GM21619 (cell line): ENCODE measurements at regions not wholly inside any gene's neighbourhood (a gene's known extent, or its start where the extent isn't known, plus 50 kb on each side); places are given as distances from the start of the nearest gene placed in this dataset.
"Not testable (repeated sequence)": the region's sequence is repeated elsewhere in the genome, so short reads cannot be mapped to it uniquely, and the experiment has no call there.

Experiments used
- ATAC-seq: cut with Tn5 transposase; IDR thresholded peaks from one replicate; pipeline ENCODE4 v1.9.1; 2021; ENCODE audit not compliant: unreplicated experiment

DNA sequence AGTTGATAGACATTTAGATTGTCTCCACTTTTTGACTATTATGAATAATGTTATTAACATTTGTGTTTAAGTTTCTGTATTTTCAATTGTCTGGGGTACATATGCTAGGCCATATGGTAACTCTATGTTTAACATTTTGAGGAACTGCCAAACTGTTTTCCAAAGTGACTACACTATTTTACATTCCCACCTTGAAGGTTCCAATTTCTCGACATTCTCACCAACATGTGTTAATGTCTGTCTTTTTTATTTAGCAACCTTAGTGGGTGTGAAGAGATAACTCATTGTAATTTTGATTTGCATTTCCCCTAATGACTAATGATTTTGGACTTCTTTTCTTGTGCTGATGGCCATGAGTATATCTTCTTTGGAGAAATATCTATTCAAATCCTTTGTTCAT is 832.4 kb downstream of the DNAJB9 start:
- no peak for ATAC-seq

DNA sequence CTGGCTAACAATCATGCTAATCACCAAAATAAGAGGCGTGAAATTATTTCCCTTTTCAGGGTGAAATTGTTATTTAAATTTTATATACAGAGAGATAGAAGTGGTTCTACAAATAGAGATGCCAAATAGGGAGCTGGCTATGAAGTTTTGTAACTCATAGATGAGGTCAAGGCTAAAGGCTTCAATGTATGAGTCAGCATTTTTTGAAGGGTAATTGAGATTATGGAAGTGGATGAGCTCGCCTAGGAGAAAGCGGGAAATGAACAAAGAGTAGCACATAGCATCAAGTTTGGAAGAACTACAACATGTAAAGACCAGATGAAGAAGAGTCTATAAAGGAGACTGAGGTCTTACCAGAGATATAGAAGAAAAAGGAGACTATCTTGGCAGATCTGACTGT is 838.1 kb downstream of the DNAJB9 start:
- ATAC-seq, result no peak

DNA sequence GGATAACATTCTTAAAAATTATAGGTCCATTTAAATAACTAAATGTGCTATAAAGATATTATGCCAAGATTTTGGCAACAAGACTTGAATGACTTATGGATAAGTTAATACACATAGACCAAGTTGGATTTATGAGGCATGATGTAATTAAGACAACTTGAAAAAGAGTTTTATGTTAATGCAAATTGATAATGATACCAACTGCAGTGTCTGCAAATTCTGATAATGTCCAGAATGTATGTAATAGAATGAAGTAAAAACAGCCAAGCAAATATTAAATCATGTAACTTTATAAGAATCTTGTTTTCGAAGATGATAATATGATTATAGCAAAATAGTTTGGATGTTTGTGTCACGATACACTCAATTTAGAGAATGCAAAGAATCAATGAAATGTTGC is 868.3 kb downstream of the DNAJB9 start:
- ATAC-seq, result no peak

DNA sequence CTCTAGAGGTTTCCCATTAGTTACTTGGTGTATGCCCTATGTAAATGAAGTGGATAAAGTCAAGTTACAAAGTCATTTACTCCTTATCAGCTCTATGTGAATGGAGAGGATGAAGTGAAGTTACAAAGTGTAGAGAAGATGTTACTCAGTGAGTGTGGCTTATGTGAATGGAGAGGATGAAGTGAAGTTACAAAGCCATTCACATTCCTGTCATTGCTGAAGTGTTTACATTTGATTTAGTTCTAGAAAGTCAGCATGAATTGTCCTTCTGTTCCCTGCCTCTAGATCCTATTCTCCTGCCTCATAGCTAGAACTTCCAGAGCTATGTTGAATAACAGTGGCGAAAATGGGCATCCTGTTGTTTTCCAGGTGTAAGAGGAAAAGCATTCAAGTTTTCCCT is 880.1 kb downstream of the DNAJB9 start:
- no peak for ATAC-seq

DNA sequence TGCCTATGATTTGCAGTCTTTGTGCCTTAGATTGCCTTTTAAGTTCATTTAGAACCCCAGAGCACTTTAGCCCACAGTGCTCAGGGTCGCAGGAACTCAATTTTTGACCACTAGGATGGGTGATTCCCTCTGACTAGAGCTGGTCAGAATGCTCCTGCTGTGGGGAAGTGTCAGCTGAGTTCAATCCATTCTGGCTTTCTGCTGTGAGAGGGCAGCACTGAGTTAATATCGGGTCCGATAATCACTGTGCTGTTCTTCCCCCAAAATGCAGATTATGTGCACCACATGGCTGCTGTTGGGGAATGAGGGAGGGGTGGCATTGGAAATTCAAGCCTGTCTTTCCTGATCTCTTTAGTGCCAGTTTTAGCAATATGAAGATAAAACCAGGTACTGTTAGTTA is 886.4 kb downstream of the DNAJB9 start:
- no peak for ATAC-seq

DNA sequence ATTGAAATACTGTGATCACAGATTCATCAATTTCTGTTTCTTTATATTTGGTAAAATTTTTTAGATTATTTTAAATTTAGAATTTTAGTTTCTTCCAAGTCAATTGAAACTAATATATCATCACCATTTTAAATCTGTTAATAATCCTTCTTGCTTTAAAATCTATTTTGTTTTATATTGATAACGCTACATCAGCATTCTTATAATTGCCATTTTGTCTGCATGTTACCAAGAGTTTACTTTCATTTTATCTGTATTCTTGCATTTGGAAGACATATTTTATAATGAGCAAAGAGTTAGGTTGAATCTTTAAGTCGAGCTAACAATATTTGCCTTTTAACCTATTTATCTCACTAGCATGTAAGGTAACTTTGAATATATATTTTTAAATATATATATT is 890.6 kb downstream of the DNAJB9 start:
- no peak for ATAC-seq

DNA sequence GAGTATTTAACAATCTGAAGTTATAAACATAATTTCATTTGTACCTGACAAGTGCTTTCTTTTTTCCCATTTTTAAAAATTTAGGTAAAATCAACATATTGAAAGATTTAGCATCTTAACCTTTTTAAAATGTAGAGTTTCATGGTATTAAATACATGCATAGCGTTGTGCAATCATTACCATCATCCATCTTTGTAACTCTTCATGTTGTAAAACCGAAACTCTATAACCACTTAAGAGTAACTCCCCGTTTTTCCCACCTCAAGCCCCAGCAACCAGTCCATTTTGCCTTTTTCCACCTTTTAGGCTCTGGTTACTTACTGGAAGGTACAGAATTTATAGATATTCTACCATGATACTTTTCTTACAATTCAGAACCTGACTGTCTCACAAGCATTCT is 892.5 kb downstream of the DNAJB9 start:
- no peak for ATAC-seq

- ATAC-seq, result not testable (repeated sequence)
Measured at GRCh38 chr7:109467729-109468128, 898.1 kb downstream of the DNAJB9 start.

GRCh38 chr7:109473172-109473571 is 903.5 kb downstream of the DNAJB9 start:
- ATAC-seq, result no peak

DNA sequence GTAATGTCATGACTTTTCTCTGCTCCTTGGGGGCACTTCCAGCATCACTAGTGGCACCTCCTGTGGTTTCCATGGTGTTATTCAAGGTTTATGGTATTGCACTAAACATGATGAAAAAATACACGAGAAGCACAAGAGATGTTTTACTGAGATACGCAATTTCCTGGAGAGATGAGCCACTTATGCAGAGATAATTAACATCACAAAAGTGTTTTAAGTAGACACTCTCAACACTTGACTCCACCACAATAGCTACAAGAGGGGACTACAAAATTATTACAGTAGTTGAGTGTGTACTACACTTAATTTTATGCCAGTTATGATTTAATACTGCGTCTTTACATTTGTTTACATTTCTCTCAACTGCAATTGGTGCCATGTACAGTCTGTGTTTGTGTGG is 906.7 kb downstream of the DNAJB9 start:
- no peak for ATAC-seq

DNA sequence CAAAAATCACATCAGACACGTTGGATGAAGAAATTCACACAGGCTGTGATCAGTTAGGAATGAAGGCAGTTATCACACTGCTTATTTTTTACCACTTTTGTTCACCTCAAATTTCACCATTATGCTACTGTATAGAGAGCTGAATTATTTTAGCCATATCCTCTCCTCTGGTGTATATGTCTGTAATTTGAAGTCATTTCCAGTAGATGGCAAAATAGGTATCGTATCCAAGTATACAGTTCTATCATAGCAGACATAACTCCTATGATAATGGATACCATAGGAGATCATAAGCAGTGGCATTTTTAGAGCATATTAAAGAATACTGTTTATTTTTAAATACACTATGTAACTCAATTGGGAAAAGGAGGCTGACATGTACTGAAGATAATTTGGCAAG is 909.7 kb downstream of the DNAJB9 start:
- no peak for ATAC-seq

DNA sequence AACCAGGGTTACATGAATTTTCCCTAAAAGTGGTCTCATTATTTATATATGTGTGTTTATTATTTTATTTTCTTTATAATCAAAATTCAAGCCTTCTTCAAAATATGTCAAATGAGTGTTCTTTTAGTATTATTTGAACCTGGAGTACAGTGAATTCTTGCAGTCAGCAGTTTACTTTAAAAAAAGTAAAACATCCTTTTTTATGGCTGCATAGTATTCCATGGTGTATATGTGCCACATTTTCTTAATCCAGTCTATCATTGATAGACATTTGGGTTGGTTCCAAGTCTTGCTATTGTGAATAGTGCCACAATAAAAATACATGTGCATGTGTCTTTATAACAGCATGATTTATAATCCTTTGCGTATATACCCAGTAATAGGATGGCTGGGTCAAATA is 920.9 kb downstream of the DNAJB9 start:
- not testable (repeated sequence) for ATAC-seq

DNA sequence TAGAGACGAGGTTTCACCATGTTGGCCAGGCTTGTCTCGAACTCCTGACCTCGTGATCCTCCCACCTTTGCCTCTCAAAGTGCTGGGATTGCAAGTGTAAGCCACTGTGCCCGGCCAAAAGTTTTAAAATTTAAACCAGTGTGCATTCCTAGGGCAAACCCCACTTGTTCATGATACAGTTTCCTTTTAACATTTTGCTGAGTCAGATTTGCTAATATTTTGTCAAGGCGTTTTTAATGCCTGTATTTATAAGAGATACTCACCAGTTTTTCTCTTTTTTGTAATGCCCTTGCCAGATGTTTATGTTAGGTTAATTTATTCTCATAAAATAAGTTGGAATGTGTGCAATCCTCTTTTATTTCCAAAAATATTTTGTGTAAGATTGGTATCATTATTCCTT is 927.4 kb downstream of the DNAJB9 start:
- ATAC-seq, result no peak

DNA sequence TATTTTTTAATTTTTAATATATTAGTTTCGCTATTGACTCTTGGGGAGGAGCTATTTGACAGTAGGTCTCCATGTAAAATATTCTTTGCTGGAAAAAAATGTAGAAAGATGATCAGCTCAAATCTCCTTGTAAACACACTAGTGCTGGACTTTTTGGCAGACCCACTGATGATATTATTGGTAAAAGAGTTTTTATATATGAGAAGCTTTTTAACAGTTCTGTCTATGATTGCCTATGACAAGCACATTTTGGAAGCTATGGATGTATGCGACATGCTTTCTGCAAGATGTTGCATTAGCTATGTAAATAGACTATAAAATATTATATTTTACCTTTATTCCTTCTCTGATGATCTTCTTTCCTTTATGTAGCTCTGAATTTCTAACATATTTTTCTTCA is 928.5 kb downstream of the DNAJB9 start:
- ATAC-seq, result no peak

- no peak for ATAC-seq
Measured at GRCh38 chr7:109503421-109503820, 933.7 kb downstream of the DNAJB9 start.

DNA sequence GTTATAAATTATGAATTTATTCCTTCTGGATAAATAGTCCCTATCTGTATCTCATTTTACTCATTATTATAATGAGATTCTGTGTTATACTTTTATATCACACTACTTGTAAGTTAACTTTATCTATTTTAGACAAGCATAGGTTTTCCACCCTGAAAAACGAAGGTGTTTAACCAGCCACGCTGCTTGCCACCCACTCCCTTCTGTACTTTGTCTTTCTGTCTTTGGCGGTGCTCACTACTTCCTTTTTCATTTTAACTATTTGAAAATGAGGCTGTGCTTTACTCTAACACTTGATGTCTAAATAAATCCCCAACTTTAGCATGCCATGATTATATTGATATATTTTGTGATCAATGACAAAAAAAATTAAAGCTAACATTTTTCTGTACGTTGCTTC is 952.9 kb downstream of the DNAJB9 start:
- ATAC-seq, result no peak

GRCh38 chr7:109527833-109528232 is 958.2 kb downstream of the DNAJB9 start:
- no peak for ATAC-seq

GRCh38 chr7:109529712-109530111 is 960.0 kb downstream of the DNAJB9 start:
- no peak for ATAC-seq

DNA sequence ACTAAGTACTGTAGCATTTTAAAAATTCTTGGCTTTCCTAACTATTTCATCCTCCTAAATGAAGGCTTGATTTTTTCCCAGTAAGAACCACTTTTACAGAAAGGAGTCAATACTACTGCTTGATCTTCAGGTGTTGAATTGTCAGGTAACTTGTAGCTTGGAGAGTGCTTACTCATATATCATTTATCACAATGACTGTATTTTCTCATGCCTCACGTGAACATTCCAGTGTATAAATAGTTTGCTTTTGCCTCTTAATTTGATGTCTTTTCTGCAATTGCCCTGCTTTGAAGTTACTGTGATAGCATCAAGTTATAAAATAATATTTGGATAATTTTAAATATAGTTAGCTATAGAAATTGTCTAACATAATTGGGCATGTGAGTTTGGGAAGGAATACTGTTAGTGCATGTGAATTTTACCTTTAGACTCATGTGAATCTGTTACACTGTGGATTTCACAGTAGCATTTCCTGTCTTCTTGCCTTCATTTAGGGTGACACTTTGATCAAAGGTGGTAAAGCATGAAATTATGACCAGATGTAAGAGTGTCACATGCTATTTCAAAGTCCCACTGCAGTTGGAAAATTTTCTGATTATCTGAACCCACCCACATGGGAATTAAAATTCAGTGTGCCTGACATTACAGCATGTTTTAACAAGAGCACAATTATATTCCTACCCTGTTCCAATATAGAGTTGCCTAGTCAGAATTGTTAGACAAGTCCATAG is 962.8 kb downstream of the DNAJB9 start:
- ATAC-seq, result no peak

DNA sequence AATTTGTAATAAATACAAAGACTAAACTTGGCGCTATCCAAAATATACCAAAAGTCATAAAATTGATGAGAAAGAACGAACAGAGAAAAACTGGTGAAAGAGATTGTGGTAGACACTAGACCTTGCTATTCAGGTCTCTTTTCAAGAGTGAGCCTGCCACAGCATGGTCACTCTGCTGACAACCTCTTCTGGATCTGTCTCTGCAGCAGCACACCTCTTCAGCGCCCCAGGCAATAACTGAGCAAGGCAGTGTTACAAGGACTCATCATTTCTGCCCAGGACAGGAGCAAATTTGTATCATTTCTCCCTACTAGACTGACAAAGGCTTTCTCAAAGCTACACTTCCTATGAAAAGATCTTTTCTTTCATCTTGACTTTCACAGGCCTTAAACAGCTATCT is 976.0 kb downstream of the DNAJB9 start:
- ATAC-seq, result no peak

DNA sequence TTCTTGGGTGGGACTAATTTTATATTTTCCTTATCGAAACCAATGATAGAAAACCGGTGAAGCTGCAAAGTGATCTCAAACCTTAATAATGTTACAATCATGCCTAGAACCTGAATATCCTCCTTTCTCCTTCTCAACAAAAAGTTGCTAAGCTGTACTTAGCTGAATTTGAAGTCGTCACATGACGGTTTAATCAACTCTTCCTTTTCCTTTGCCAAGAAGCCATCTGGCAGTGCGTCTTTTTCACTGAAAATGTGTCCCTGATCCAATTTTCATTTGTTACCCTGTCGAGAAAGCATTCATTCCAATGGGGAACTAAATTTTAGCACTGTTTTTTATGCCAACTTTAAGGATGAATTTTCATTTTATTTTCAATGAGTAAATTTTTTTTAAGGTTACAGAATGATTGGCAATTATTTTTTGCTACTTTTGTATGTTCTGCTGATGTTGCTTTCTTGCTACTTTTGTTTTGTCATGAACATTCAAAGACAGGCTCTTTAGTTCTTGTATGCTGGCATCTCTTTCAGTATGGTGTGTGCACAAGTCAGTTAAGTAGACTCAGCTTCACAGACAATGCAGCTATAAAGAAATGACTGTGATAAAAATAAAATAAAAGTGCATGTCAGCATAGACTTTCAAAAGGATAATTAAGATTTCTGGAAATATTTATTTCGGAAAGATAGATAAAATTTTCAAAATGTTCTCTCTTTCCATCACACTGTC is 980.0 kb downstream of the DNAJB9 start:
- ATAC-seq, result no peak

GRCh38 chr7:109552017-109552416 is 982.3 kb downstream of the DNAJB9 start:
- ATAC-seq, result no peak

- no peak for ATAC-seq
Measured at GRCh38 chr7:109577265-109577664, 1007.6 kb downstream of the DNAJB9 start.
